ENCODE measurements at regions not wholly inside any gene's neighbourhood (a gene's known extent, or its start where the extent isn't known, plus 50 kb on each side); places are given as distances from the start of the nearest gene placed in this dataset.

GRCh38 chr3:72408983-72409779, 439.1 kb downstream of the SHQ1 start:
- TF ChIP-seq, protein P1, sequence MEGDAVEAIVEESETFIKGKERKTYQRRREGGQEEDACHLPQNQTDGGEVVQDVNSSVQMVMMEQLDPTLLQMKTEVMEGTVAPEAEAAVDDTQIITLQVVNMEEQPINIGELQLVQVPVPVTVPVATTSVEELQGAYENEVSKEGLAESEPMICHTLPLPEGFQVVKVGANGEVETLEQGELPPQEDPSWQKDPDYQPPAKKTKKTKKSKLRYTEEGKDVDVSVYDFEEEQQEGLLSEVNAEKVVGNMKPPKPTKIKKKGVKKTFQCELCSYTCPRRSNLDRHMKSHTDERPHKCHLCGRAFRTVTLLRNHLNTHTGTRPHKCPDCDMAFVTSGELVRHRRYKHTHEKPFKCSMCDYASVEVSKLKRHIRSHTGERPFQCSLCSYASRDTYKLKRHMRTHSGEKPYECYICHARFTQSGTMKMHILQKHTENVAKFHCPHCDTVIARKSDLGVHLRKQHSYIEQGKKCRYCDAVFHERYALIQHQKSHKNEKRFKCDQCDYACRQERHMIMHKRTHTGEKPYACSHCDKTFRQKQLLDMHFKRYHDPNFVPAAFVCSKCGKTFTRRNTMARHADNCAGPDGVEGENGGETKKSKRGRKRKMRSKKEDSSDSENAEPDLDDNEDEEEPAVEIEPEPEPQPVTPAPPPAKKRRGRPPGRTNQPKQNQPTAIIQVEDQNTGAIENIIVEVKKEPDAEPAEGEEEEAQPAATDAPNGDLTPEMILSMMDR (IDR thresholded peaks at IDR 0.05; ENCODE audit: low read length): no peak
- TF ChIP-seq EZH2 (optimal IDR thresholded peaks at IDR 0.05; ENCODE audit: low read depth, low read length) (no peak), EZH2phosphoT487 (IDR thresholded peaks at IDR 0.05; ENCODE audit: low read length) (no peak)
